ENCODE measurements at regions not wholly inside any gene's neighbourhood (a gene's known extent, or its start where the extent isn't known, plus 50 kb on each side); places are given as distances from the start of the nearest gene placed in this dataset.
"Not testable (repeated sequence)": the region's sequence is repeated elsewhere in the genome, so short reads cannot be mapped to it uniquely, and the experiment has no call there.

- Histone ChIP-seq H3K4me1 (ENCODE audit: insufficient read depth, low read length, poor library complexity, severe bottlenecking) (peaks cover 21% of the 10 kb centered on the region), H3K9me3 (ENCODE audit: low read depth, low read length, poor library complexity, severe bottlenecking) (peaks cover 12% of the 10 kb centered on the region), H3K36me3 (ENCODE audit: insufficient read depth, low read length, poor library complexity, severe bottlenecking) (no peaks in the 10 kb centered on the region), H3K27me3 (replicated peaks; ENCODE audit: insufficient read depth, low read depth, low read length, poor library complexity) (no peaks in the 10 kb centered on the region), H3K27ac (ENCODE audit: low read depth, low read length, poor library complexity, severe bottlenecking) (peak overlapping the region; percentile 60), H3K4me3 (ENCODE audit: low read depth, low read length, poor library complexity, severe bottlenecking) (peak overlapping the region; percentile 28)
- intact Hi-C loops (cut with micrococcal nuclease; ENCODE audit: unreplicated experiment): loop anchor here (1.0 to 5.0 kb wide), 5 partner anchors 178 to 479 kb away; no protein-coding TSS in a partner anchor
- ChIA-PET POLR2A (ENCODE audit: low non-redundant PET) (interaction anchor here (0.5 to 0.6 kb wide), 2 partner anchors 197 to 228 kb away, joined by 3 to 5 read pairs; no protein-coding TSS in a partner anchor), CTCF (interaction anchor here (2.7 kb wide), 1 partner anchor 177 kb away, joined by 15 read pairs; no protein-coding TSS in a partner anchor)
- TF ChIP-seq EZH2 (IDR thresholded peaks at IDR 0.05; ENCODE audit: borderline replicate concordance, low read depth, low read length, poor library complexity, severe bottlenecking) (no peak), CTCF (conservative IDR thresholded peaks at IDR 0.05; ENCODE audit: low read depth, low read length) (no peak)
- BruUV-seq (replicated peaks): TSS peak; percentile 85
- DNase-seq (ENCODE audit: low spot score): peak; percentile 82
Measured at GRCh38 chr12:14239935-14240872, 125.3 kb upstream of the ATF7IP start.

DNA sequence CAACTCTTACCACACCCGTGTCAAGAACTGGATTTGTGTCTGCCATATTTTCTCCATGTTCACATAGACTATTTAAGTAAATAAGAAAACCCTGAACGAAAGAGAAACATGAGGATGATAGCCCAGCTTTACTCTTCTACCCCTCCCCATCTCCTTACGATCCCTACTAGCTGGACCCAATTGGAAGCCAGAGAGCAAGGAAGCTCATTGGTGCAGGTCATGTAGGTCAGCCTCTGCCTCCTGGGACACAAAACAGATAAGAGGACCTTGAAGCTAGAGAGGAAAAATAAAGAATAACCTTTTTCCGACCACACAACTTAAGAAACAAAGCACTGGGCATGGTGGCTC is 124.6 kb upstream of the ATF7IP start:
- DNase-seq (ENCODE audit: low spot score): no peak
- Histone ChIP-seq H3K27me3 (replicated peaks; ENCODE audit: insufficient read depth, low read depth, low read length, poor library complexity) (no peaks in the 10 kb centered on the region), H3K36me3 (ENCODE audit: insufficient read depth, low read length, poor library complexity, severe bottlenecking) (no peaks in the 10 kb centered on the region), H3K4me1 (ENCODE audit: insufficient read depth, low read length, poor library complexity, severe bottlenecking) (peaks cover 22% of the 10 kb centered on the region), H3K9me3 (ENCODE audit: low read depth, low read length, poor library complexity, severe bottlenecking) (peaks cover 12% of the 10 kb centered on the region), H3K27ac (ENCODE audit: low read depth, low read length, poor library complexity, severe bottlenecking) (no peak overlapping the region), H3K4me3 (ENCODE audit: low read depth, low read length, poor library complexity, severe bottlenecking) (no peak overlapping the region)
- no peak for TF ChIP-seq EZH2 (IDR thresholded peaks at IDR 0.05; ENCODE audit: borderline replicate concordance, low read depth, low read length, poor library complexity, severe bottlenecking)
- TF ChIP-seq CTCF (conservative IDR thresholded peaks at IDR 0.05; ENCODE audit: low read depth, low read length): no peak
- intact Hi-C loops (cut with micrococcal nuclease; ENCODE audit: unreplicated experiment): loop anchor here (1.0 kb wide), 1 partner anchor 177 kb away; no protein-coding TSS in a partner anchor
- ChIA-PET POLR2A (ENCODE audit: low non-redundant PET) (interaction anchor here (0.5 to 0.6 kb wide), 2 partner anchors 196 to 227 kb away, joined by 3 to 5 read pairs; no protein-coding TSS in a partner anchor), CTCF (no interaction called here)
- BruUV-seq (replicated peaks): no TSS peak

- H3K36me3 ChIP-seq (ENCODE audit: insufficient read depth, low read length, poor library complexity, severe bottlenecking); CTCF ChIA-PET; BruUV-seq (replicated peaks); DNase-seq (ENCODE audit: low spot score); intact Hi-C loops (cut with micrococcal nuclease; ENCODE audit: unreplicated experiment); H3K27me3 ChIP-seq (replicated peaks; ENCODE audit: insufficient read depth, low read depth, low read length, poor library complexity); H3K4me3 ChIP-seq (ENCODE audit: low read depth, low read length, poor library complexity, severe bottlenecking); H3K27ac ChIP-seq (ENCODE audit: low read depth, low read length, poor library complexity, severe bottlenecking); POLR2A ChIA-PET (ENCODE audit: low non-redundant PET): not testable (repeated sequence)
- peaks cover 22% of the 10 kb centered on the region for H3K4me1 ChIP-seq (ENCODE audit: insufficient read depth, low read length, poor library complexity, severe bottlenecking)
- peaks cover 12% of the 10 kb centered on the region for H3K9me3 ChIP-seq (ENCODE audit: low read depth, low read length, poor library complexity, severe bottlenecking)
Measured at GRCh38 chr12:14242825-14243224, 122.7 kb upstream of the ATF7IP start.

Data from A673 (cell line).